Fibroblast of skin of right quadriceps (primary cell): ENCODE measurements at regions not wholly inside any gene's neighbourhood (a gene's known extent, or its start where the extent isn't known, plus 50 kb on each side); places are given as distances from the start of the nearest gene placed in this dataset.
"Not testable (repeated sequence)": the region's sequence is repeated elsewhere in the genome, so short reads cannot be mapped to it uniquely, and the experiment has no call there.

Experiments
- DNase-seq: peaks from one replicate; pipeline ENCODE4 v3.0.0-alpha.2; 2013

DNA sequence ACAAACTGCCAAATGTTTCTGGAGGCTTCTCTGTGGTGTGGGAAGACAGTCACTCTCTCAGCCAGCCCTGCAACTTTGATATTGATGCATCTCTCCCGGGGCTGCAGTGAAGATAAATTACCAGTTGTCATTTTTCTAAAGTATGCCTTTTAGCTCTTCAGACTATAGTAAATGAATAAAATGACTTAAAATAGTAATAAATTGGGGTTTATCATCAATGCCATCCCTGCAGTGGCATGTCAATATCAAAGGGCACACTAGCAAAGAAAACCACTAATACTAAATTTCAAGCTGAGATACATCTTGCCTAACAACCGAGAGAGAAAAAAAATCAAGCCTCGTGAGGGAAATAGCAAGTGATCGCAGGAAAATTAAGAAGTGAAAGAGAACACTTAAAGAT, 749.5 kb upstream of the SLC39A10 start:
- DNase-seq: no peak

DNA sequence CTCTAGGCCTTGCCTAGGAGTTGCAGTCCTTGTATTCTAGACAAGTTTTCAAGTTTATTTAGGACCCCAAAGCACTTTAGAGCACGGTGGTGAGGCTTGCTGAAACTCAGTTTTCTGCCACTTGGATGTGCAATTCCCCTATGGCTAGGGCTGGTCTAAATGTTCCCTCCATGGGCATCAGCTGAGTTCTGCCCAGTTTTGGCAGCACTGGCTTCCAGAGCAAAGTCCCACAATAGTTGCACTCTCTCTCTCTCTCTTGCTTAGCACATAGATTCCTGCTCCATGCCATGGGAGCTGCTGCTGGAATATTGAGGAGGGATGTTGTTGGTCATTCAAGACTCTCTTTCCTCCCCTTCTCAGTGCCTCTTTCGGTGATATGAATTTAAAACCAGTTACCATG, 760.2 kb upstream of the SLC39A10 start:
- no peak for DNase-seq

DNA sequence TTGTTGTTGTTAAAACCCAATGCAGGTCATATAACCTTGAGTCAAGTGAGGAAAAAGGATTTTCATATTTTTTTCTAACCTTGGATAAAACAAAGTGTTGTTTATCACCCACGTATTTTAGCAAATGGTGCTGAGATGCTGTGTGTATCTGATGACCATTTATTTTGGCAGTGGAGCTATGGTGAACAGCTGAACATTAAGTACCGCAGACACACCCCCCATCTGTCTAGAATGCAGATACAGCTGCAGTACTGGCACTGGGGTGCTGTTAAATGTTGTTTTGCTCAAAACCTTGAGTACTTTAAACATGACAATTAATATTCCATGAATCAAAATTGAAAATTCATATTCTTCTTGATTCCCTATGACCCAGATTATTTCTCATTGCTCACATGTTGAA, 773.3 kb upstream of the SLC39A10 start:
- no peak for DNase-seq

DNA sequence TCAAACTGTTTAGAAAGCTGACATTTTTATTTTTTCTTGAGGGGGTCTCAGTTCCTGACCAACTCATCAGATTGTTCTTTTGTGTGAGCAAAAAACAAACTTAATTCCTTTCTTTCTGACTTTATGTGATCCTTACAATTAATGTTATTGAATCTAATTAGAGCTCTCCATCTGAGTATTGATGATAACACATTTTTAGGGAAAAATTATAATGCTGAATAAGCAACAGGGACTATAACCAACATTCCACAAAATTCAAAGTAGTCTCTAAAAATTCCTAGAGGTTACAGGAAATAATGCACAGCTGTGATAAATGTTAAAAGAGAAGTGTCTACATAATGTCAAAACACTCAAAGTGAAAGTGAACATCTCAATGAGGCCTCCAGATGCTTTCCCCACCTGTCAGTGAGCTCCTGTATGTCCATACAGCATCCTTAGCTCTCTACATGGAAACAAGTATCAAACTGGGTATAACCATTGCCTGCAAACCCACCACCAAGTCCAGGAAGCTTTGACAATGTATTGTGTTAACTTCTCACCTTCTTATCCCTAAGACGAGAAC, 786.0 kb upstream of the SLC39A10 start:
- no peak for DNase-seq

DNA sequence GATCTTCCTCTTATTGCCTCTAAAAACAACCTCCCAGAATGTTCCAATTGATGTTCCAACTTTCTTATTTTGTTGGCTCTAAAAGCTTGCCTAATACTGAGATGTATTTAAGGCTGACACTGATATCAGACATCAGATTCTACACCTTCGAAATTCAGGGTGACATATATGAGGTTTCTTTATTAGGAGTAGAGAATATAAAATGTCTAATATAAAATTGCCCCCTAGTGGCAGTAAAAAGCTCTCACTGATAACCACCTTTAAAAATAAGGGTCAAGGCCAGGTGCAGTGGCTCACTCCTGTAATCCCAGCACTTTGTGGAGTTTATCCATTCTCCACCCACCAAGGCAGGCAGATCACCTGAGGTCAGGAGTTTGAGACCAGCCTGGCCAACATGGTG, 789.7 kb upstream of the SLC39A10 start:
- peak; percentile 1 for DNase-seq

DNA sequence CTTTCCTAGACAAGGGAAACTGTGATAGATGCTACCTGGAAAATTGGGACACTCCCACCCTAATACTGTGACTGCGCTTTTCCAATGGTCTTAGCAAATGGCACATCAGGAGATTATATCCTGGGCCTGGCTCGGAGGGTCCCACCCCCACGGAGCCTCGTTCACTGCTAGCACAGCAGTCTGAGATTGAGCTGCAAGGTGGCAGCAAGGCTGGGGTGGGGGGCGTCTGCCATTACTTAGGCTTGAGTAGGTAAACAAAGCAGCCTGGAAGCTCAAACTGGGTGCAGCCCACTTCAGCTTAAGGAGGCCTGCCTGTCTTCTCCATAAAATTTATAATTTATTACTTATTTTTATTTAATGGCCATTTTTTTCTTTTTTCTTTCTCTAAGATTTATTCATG, 802.1 kb upstream of the SLC39A10 start:
- no peak for DNase-seq

DNA sequence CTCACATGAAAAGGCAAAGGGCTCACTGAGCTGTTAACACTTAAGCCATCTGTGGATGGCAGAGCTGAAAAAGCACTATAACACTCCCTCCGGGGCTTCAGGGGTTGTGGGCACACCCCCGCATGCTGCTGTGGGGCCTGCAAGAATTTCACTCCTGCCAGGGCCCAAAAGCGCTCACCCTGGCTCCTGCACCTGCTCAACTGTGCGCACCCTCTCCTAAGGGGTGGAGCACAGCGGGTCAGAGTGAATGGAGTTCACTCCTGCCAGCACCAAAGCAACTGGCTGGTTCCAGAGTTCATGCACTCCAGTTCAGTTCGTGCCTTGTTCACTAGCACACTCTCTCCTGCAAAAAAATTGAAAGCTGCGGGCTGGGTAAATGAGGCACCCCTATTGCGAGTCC, 814.2 kb upstream of the SLC39A10 start:
- no peak for DNase-seq

DNA sequence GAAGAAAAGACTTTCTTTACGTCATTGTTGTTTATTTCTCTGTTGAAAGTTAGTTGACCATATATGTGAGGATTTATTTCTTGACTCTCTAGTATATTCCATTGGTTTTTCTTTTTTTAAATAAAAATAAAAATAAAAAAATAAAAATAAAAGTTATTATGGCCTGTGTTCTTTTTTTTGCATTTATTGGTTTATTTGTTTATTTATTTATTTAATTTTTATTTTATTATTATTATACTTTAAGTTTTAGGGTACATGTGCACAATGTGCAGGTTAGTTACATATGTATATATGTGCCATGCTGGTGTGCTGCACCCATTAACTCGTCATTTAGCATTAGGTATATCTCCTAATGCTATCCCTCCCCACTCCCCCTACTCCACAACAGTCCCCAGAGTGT, 822.7 kb upstream of the SLC39A10 start:
- not testable (repeated sequence) for DNase-seq

DNA sequence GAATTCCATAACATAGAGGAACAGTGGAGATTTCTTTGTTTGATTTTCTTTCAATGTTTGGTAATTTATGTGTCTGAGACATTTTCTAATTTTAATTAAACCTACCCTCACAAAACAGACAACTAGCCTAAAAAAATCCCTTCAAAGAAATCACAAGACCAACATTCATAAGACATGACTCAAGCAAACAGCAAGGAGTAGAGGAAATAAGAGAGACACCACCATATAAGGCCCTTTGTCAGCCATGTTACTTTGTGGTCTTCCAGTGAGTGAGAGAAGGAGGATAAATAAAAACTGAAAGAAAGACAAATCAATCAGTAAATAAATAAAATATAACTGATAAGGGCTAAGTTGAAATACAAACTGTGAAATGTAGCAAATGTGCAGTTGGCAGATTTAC, 830.8 kb upstream of the SLC39A10 start:
- DNase-seq: peak; percentile 43

DNA sequence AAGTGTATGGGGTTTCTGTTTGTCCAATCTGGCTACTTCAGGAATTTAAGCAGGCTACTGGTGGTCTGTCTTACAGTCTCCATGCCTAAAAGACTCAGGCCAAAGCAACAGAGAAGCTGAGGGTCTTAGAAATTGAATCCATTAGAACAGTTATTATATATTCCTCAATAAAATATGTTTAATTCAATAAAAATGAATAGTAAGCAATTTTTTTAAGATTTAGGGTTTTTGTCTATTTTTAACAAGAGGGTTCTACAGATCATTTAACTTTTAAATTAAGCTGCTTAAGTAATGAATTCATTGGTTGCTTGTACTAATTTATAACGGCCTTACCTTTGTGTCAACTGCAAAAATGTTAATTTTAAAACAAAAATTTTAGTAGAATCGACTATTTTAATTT, 832.6 kb upstream of the SLC39A10 start:
- no peak for DNase-seq

DNA sequence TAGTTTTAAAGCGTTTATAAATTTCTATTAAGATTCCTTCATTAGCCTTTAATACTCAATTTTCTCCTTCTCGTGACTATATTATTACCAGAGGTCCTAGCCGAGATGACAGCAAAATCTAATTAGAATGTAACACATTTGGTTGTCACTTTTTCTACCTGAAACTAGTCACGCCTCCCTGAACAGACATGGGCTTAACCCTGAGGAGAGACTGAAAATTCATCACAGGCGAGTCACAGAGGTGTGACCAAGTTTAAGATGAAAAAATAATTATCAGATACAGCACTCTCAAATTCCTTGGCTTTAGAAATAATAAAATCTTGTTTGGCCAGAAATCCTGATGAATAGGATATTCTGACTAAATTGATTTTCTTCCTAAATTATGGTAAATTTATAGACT, 834.4 kb upstream of the SLC39A10 start:
- DNase-seq: no peak

DNA sequence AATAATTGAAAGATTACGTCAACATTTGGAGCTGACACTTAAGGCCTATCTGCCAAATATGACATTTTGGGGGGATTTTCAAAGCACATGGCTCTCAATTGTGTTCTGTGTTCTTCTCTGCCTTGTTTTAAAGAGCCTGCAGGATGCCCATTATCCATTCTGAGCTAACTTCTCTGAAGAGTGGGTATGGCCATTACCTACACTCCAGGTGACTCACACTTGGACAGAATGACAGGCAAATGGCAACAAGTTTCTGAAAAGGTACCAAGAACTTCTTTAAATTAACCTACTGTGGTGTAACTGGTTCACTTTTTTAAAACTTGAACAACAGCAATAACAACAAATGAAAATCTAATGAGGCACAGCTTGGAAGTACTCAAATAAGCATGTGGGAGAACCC, 834.9 kb upstream of the SLC39A10 start:
- no peak for DNase-seq

DNA sequence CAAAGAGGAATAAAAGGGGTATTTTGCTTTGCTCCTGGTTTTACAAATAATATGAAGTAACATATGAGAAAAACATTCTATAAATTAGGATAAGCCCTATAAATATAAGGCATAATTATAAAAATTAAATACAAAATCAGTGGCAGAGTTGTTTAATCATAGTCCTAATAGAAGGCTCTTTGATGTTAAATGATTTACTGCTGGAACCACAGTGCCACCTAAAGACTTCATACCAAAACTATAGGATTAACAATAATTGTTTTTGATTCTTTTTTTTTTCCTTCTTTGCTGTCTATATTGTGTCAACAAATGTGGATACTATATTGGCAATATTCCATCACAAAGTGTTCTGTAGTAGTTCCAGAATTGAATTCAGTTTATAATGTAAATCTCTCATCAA, 837.7 kb upstream of the SLC39A10 start:
- no peak for DNase-seq

DNA sequence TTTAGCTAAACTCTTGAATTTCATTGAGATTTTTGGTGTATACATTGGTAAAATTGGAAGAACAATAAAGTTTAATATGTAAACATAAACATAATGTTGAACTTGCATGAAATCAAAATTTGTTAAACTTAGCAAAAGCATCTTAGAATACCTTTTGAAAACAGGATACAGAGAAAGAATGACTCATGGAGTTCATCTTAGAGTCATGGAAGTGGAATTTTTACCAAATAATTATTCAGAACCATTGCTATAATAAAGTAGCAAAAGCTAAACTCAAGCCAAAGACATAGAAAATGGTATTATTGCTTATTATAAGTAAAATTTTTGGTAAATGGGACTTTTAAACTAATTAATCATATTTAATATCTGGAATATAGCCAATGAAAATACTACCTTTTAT, 841.6 kb upstream of the SLC39A10 start:
- DNase-seq: peak; percentile 2

DNA sequence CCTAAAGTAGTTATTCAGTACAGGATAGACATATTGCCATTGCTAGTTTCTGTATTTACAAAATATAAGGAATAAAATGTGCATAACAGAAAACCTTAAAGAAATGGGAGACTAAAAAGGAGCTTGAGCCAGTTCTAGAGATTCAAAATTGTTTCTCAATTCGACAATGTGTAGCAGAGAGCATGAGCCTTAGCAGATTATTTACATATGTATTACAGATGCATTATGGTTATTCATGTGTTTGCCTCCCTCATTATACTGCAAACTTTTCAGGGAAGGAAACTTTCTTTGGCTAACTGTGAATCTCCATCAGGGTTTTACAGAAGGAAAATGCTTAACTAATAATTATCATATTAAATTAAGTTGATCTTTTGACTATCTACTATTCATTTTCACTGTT, 854.4 kb upstream of the SLC39A10 start:
- no peak for DNase-seq

DNA sequence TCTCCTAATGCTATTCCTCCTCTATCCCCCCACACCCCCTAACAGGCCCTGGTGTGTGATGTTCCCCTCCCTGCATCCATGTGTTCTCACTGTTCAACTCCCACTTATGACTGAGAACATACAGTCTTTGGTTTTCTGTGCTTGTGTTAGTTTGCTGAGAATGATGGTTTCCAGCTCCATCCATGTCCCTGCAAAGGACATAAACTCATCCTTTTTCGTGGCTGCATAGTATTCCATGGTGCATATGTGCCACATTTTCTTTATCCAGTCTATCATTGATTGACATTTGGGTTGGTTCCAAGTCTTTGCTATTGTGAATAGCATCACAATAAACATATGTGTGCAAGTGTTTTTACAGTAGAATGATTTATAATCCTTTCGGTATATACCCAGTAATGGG, 870.0 kb upstream of the SLC39A10 start:
- not testable (repeated sequence) for DNase-seq

DNA sequence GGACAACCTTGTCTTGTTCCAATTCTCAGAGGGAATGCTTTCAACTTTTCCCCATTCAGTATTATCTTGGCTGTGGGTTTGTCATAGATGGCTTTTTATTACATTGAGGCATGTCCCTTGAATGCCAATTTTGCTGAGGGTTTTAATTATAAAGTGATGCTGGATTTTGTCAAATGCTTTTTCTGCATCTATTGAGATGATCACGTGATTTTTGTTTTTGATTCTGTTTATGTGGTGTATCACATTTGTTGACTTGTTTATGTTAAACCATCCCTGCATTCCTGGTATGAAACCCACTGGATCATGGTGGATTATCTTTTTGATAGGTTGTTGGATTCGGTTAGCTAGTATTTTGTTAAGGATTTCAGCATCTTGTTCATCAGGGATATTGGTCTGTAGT, 885.6 kb upstream of the SLC39A10 start:
- not testable (repeated sequence) for DNase-seq

DNA sequence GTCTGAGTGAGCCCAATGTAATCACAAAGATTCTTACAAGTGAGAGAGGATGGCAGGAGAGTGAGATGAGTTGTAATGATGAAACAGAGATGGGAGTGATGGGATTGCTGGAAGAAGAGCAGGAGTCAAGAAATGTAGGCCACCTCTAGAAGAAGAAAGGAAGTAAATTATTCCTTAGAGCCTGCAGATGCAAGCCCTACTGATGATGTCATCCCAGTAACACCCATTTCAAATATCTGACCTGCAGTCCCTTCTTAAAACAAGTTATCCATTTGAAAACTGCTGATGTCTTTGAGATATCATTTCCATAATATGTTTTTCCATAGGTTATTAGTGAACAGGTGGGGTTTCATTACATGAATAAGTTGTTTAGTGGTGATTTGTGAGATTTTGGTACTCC, 888.0 kb upstream of the SLC39A10 start:
- DNase-seq: no peak

DNA sequence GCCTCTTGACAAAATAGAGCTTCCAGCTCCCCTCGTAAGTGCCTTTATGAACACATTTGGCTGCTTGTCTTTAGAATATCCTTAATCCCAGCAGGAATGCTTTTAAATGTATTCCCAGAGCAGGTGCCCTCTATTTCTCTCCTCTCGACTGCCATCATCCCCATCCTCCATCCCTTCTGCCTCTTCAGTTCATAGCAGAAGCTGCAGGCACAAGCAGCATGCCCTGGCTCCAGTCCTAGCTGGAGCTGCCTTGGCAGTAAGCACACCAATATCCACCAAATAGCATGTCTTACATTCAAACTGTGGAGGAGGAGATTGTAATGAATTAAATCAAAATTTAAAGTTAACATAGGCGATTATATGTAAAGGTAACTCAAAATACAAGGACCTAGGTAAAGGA, 891.3 kb upstream of the SLC39A10 start:
- no peak for DNase-seq

DNA sequence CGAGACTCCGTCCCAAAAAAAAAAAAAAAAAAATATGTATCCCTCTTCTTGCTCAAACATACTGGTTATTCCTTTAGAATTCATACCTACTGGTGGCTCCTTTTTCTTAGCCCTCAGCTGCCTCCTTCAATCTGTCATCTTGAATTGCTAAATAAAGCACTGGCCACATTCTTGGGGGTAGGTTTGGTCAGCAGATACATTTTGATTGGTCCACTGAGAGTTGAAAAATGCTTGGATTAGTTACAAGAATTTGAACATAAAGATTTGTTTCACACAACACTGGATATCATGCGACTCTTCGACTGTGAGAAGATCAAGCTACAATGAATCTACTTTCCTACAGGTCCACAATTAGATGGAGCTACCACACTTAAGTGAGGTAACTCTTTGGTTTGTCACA, 906.1 kb upstream of the SLC39A10 start:
- DNase-seq: peak; percentile 42

DNA sequence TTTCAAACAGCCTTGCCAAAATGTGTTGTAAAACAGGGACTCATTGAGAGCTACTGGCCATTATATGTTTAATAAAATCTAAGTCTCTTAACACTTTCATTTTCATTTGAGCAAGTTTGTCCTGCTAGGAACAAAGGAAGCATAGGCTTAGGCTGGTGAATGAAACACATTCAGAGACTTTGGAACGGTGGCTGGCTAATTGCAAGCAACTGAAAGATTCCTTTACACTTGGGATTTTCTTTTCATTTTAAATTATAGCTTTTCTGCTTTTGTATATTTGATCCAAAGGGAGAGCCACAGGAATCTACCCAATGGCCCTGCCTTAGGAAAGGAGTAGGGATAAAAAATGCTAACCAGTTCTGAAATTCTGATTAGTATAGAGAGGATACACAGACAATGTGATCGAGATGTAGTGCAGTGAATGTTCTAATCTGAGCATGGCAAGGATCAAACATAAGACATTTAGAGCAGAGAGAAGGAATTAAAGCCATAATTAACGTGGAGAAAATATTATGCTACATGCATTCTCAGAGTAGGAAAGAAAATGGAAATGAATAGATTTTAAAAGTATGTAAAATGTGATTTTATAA, 911.4 kb upstream of the SLC39A10 start:
- no peak for DNase-seq

DNA sequence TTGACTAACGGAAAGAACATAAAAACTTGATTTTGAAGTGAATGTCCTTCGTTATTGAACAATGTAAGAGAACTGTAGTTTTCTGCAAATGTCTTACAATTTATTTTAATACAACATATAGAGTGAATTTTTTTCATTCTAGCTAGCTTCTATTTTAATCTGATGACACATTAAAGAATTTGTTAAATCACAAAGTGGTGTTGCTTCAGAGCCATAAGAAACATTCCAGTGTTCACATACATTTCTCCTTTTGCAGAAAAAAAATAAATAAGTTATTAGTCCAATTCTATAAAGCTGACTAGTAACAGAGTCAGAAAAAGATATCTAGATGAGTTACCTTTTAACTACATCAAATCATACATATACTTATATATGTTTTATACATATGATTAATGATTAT, 914.3 kb upstream of the SLC39A10 start:
- no peak for DNase-seq

DNA sequence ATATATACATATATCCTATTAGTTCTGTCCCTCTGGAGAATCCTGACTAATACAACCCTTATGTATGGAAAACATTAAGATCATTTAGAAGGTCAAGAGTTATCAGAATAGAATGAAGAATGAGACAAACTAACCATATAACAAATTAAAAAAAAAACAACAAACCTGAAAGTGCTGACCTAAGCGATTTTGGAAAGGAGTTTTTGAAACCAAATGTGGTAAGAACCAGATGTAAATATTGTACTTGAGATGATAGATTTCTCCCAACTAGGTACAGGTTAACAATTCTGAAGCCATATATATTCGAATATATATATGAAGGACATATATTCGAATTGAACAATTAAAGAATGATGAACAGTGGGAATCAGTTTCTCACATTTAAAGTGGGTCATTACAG, 917.8 kb upstream of the SLC39A10 start:
- no peak for DNase-seq

DNA sequence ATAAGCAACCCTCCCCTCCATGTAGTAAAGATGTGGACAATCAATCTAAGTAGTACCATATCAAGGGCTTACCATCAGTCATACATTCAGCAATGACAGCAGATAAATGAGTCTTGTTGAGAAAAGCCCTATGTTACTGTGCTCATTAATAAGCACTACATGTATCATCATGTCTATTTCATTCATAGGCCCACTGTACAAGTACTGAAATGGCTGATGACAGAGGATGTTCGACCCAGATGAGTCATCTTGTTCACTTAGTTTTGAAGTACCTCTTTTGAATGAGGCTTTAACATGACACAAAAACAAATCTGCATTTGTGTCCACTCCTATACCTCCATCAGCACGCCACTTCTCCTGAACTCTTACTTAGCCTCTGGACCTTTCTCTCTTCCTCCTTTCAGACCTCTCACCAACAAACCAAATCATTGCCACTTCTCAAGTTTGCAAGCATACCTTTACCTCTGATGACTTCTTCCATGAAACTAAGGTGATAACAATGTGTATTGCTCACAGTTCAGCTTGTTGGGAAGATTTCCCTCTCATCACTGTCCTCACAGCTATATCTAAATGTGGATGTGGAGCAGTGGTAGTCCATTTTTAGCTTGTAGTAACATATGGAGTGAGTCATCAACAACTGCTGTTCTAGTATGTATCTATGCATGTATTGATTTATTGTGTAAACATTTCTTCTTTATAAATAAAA, 921.0 kb upstream of the SLC39A10 start:
- no peak for DNase-seq

DNA sequence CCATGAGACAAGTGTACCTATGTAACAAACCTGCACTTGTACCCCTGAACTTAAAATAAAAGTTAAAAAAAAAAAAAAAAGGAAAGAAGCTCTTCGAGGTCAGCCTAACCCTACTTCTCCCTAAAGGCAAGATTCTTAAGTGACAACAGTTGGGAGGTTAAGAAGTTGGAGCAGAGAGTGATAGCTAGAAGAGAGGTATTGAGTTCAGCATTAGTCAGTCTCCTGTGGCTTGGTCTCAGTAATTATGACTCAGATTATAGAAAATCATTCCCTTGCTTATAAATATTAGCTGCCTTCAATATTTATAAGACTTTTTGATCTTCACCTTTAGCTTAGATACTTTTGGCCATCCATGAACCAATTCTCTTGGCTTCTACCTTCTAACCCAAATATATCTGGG, 926.8 kb upstream of the SLC39A10 start:
- DNase-seq: no peak
